Activated CD4-positive, alpha-beta T cell treated with anti-CD3 and anti-CD28 coated beads, Interleukin-2, Interleukin-4, amounts not matched to agents 100 ng/mL and 50 ng/mL, durations not matched to agents 16 hours and 8 hours (primary cell): ENCODE measurements at regions not wholly inside any gene's neighbourhood (a gene's known extent, or its start where the extent isn't known, plus 50 kb on each side); places are given as distances from the start of the nearest gene placed in this dataset.

Source experiments
- DNase-seq: peaks from one replicate; pipeline ENCODE4 v3.0.0-alpha.2; 2020; ENCODE audit warnings: low spot score

DNA sequence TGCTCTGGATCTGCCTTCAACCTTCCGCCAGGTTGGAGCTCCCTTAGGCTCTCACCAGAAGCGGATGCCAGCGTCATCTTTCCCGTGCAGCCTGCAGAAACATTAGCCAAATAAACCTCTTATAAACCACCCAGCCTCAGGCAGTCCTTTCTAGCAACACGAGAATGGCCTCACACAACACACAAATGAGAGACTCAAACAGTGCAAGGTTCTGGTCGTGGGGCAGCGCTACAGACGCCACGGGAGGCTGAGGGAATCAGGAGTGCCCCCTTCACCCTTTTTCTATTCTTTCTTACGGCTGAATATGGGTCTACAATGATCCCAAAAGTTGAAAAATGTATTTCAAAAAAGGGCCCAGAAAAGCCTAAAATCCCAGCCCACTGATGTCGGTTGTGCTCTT is 96.4 kb downstream of the FOXL3 start:
- DNase-seq: no peak

DNA sequence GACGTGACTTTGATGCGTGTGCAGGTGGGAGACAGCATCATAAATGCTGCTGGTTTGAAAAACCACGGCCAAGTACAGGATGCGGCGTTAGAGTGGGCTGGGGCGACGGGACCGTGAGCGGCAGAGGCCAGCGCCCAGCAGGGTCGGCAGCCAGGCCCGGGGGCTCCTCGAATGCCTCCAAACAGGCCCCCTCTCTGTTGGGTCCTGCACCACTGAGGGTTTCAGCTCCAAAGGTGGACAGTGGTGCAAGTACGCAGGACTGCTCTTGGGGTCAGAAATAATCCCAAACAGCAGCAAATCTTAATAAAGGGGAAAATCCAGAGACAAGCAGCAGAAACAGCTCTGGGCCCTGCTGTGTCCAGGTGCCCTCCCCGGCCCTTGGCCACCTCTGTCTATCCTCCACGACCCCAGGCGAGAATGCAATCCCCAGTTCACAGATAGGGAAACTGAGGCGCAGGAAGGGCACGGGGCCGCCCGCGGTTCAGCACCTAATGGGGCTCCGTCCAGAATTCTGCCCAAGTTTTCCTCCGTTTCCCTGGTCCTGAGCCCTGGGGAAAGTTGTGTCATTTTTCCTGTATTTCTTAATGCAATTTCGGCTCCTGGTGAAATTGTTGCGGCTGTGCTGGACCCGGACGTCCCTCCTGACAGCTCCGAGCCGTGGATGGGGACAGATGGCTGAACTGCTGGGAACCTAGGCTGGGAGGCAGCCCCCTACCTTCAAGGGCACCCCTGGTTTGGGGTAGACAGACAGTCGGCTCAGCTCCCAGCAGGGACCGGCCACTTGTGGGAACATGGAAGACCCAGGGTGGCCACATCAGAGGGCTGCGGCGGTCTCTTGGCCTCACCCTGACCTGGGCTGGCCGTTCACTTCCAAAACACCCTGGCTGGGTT is 97.4 kb downstream of the FOXL3 start:
- DNase-seq: no peak

DNA sequence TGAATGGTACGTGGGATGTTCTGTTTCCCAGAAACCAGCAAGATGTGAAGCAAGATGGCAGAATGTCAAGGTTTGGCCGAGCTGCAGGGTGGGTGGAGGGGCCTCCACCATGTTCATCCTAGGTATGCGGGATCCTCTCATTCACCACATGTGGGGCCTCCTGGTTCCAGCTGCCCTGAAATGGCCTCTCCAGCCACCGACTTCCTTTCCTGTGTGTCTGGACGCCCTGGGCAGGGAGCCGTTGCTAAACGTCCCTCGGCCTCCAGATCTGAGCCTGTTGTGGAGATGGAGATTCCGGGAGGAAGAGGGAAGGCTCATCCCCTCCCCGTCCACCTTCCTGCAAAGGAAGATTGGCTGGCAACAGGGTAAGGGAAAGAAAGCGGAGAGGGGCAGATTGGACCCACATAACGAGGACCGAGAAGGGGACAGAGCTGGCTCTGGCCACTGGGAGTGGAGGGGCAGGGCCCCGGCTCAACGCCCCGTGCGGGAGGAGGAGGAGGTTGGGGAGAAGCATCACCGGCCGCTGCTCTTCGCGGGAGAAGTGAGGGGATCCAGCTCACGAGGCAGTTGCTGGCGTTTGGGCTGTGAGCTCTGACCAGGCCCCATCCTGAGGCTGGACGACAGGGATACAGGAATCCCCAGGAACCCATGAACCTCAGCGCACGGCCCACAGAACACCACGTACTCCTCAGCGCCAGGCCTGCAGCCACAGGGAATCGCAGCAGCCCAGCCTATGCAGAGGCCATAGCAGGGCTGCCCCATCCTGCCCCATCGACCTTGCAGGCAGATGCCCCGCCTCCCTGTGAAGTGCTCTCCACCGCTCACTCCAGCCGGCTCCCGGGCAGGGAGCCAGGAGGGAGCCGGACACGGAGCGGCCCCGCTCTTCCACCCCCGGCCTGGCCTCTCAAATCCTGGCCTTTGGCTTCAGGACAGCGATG is 98.3 kb downstream of the FOXL3 start:
- DNase-seq: no peak

DNA sequence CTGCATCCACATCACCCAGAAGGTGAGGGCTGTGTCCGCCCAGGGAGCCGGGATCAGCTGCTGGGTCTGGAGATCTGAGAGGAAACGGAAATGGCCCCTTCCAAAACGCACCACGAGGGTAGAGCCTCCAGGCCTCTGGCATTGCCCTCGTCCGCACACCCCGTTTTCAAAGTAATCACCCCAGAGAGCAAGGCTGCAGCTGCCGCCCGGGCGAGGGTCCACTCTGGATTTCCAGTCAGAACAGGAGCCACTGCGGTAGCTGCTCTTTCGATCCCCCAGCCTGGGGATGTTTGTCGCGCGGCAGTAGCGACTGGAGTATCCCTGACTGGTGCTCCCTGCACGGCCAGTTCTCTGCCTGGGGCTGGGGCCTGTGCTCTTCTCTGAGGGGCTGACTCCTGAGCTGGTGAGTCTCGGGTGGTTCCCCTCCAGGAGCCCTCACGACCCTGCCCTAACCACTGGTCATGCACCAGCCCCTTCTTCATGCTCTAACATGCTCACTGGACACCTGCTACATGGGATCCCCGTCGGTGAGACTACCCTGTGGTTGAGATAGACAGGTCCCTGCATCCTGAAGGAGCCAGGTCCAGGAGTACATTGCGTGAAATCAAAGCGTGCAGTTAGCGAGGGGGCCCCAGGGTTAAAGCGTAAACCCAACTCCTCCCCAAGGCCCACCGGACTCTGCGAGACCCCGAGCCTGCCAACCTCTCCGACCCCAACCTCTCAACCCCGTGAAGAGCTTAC is 99.2 kb downstream of the FOXL3 start:
- no peak for DNase-seq

DNA sequence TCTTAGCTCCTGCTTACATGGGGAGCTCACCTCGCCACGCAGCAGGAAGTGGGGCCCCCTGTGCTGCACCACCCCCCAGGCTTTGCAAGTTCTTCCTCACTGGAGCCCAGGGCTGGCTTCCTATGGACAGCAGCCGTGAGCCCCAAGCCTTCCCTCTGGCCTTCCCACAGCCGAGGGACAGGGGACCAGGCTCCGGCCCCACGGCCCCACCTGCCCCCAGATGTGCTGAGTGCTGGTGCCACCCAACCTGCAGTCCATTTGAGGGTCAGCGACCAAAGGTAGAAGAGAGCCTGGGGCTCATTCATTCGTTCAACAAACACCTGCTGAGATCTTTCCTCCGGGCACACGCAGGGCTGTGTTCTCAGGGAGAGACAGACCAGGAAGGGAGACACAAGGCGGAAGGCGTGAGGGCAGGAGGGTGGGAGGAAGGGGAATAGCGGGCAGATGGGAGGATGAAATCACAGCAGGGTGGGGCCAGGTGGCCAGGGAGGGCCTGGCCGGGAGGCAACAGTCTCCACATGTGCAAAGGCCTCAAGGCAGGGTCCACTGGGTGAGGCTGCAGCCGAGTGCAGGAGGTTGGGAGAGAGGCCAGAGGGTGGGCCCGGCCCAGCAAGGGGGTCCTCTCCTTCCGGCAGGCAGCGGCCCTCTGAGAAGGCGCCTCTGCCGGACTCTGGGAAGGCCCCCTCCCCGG is 100.1 kb downstream of the FOXL3 start:
- DNase-seq: no peak

DNA sequence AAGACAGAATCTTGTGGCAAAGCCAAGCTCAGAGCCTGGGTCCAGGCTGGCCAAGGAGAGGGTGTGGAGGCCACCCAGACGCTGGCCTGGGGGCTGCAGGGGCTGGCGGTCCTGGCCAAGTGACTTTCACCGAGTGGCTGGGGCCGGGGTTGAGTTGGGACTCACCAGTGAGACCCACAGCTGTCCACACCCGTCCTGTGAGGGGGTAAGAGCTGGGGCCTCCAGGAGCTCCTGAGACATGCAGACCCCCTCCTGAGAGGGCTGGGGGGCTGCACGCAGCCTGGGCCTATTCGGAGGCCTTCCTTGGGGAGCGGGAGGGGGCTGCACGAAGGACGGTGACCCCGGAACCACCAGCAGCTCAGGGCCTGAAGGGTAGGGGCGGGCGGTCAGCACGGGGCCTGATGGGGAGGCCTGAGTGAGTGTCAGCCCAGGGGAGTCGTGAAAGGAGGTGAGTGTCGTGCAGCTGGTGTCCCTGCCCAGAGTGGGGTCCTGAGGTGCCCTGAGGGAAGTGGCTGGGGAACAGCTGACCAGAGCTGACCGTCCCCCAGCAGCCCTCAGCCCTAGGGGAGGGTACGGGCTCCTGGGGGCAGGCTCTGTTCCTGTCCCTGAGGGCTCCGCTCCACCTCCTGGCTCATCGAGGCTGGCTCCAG is 100.9 kb downstream of the FOXL3 start:
- no peak for DNase-seq

DNA sequence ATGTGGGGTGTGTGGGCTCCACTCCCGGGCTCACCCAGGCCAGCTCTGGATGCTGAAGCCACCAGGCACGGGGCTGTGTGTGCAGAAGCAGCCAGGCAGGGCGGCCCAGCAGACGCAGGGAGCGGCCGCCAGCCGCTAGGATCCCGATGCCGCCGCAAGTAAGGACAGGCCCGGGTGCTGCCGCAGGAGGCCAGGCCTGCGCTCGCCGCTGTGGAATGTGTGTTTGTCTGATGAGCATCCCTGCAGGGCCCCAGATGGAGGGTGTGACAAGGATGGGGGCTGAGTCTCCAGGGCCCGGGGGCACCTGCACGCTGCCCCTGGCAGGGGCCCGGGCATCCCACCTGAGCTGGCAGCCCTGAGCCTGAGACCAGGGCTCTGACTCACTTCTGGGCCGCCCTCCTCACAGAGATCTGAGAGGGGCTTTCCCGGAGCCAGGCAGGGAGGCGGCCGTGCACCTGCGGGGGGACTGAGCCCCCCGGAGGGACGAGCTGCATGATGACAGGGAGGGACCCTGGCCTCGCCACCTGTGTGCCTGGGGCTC is 101.5 kb downstream of the FOXL3 start:
- no peak for DNase-seq

DNA sequence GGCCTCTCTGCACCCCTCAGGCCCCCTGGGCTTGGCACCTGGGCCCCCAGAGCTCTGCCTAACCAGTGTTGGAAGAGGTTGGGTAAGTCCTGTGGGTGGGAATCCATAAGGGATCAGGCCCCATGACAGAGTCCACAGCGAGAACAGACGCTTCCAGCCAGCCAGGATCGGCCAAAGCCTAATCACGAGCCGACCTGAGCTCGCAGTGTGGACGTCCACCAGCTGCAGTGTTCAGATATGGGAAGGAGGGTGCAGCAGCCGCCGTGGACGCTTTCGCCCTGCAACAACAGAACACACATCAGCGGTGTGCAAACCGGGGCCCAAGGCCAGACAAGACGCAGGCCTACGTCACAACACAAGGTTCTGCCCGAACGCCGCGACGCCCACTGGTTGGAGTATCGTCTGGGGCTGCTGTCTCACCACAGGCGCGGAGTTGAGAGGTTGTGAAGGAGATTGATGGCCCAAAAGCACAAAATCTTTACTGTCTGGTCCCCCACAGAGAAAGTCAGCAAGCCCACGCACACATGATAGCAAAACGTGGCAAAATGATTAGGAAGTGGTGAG is 102.1 kb downstream of the FOXL3 start:
- no peak for DNase-seq

DNA sequence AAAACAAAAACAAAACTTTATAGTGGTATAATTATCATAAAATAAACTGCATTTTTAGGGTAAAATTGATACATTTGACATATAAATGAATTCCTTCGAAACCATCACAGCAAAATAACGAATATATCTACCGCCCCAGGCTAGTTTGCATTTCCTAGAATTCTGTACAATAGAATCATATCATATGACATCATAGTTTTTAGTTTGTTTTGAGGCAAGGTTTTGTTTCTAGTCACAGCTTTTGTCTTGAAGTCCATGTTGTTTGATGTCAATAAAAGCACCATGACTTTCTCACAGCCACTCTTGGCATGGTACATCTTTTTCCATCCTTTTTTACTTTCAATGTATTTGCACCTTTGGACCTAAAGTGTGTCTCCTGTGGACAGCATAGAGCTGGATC is 102.9 kb downstream of the FOXL3 start:
- DNase-seq: no peak

DNA sequence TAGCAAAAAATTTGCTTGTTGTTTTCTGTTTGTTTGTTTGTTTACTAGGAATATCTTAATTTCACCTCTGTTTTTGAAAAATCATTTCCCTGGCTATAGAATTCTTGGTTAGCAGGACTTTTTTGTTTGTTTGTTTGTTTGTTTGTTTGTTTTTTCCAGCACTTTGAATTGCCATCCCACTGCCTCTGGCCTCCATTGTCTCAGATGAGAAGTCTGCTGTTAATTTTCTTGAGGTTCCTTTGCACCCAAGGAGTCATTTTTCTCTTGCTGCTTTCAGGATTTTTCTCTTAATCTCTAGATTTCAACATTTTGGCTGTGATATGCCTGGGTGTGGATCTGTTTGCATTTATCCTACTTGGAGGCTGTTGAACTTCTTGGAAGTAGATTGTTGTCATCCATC is 105.7 kb downstream of the FOXL3 start:
- DNase-seq: no peak

DNA sequence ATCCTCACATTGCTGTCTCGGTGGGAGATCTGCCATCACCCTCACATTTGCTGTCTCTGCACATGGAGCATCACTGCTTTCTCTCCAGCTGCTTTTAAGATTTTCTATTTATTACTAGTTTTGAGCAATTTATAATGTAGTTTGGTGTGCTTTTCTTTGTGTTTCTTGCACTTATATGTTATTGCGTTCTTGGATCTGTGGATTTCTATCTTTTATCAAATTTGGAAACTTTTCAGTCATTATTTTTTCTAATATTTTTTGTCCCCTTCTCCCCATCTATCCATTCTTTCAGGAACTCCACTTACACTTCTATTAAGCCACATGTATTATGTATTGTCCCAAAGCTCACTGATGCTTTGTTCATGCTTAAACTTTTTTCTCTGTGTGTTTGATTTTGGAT is 108.9 kb downstream of the FOXL3 start:
- no peak for DNase-seq

DNA sequence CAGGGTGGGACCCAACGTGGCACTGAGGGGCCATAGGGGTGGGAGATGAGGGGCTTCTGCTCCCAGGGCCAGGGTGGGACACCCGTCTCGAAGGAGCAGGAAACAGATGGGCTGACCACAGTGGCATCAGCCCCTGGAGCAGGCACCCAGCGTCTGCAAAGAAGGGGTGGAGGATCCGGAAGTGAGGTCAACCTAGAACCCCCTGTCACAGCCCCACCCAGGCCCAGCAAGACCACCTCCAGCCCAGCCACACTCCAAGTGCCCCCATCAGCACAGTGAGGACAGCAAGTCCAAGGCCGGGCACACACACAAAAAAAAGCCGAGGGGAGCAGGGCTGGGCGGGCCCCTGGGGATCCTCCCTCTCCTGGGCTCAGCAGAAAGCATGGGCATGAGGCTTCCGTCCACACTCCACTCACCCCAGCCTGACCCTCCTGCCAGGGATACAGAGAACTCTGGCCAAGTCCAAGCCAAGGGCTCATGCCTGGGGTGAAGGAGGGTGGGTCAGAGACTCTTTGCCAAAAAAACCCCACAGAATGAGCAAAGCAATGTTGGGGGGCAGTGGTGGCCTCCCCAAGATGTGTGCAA is 111.0 kb downstream of the FOXL3 start:
- DNase-seq: no peak

DNA sequence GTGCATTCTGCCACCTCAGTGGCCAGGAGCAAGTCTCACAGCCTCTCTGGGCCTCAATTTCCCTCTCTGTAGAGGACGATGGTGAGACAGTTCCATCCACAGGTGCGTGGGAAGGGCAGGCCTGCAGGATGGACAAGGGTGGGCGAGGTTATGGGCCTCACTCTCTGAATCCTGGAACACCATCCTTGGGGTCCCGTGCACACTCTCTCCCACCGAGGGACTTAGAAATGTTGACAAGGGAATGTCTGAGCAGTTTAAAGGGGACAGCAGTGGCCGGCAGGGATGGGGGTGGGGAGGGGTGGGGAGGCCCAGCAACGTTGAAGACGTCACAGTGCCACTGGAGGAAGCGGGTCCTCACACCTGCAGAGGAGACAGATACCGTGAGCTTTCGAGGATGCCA is 111.5 kb downstream of the FOXL3 start:
- DNase-seq: no peak

DNA sequence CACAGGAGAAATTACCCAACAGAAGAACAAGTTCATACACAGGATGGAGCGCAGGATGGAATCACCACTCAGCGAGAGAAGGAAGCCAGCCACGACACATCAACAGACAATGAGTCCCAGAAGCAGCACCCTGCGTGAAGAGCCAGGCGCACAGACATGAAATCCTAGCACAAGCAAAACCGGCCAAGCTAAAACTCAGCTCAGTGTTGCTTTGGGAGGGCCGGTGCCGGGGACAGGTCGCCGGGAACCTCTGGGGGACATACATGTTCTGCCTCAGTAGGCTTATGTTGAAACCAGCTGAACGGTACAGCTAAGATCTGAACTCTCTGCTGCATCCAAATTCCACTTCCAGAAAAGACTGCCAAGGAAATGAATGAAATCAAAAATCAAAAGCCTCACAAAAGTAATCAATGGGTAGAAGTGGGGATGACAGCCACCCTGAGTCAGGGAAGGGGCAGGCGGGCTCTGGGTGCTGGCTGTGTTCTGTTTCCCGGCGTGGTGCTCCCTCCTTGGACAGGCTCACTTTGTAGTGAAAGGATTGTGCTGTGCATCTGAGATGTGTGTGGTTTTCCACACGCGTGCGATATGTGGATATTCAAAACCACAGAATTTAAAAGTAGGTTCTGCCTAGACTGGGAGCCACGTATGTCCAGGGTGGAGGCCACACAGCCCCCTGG is 114.7 kb downstream of the PDGFA start:
- DNase-seq: no peak

DNA sequence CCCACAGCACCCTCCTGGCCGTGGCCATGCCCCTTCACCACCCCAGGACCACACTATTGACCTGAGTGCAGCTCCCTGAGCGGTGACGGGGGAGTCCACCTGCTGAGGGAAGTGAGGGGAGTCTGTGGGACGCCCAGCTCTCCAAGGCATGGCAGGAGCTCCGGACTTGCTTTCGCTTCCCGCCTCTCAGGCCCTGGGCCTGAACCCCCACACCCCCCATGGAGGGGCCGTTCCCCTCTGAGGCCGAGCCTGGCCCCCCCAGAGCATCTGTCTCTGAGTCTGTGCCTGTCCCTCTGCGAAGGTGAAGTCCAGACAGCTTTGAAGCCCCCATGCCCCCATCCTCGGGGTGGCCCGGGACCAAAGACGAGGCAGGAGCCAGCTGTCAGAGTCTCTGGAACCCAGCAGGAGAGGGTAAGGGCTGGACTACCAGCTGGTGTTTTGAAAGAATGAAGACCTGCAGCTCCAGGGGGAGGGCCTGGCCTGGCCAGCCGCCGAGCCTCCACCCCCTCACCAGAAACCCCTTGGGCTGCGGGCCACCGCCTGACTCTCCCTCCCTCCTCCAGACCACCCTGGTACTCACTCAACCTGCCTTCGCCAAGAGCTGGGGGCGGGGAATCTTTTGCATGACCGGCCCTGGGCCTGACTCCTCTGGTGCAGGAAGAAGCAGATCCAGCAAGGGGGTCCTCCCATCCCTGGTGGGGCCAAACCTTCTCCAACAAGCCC is 114.0 kb downstream of the PDGFA start:
- no peak for DNase-seq

DNA sequence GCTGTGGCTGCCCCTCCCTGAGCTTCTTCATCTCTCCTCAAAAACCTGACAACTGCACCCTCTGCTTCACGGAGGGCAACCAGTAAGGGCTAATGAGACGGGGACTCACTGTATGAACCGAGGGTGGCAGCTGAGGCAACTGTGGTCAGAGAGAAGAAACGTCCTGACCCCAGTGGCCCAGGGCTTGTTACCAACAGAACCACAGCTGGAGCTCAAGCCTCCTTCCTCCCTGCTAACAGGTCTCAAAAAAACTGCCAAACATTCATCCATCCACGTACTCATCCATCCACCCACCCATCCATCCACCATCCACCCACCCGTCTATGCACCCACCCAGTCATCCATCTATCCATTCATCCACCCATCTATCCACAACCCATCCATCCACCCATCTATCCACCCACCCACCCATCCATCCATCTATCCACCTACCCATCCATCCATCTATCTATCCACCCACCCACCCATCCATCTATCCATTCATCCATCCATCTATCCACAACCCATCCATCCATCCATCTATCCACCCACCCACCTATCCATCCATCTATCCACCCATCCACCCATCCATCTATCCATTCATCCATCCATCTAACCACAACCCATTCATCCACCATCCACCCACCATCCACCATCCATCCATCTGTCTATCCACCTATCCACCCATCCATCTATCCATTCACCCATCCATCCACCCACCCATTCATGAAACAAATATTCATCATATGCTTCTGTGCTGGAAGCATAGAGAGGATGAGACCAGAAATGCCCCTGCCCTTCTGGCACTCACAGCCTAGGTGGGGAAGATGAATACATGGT is 111.7 kb downstream of the PDGFA start:
- DNase-seq: no peak

DNA sequence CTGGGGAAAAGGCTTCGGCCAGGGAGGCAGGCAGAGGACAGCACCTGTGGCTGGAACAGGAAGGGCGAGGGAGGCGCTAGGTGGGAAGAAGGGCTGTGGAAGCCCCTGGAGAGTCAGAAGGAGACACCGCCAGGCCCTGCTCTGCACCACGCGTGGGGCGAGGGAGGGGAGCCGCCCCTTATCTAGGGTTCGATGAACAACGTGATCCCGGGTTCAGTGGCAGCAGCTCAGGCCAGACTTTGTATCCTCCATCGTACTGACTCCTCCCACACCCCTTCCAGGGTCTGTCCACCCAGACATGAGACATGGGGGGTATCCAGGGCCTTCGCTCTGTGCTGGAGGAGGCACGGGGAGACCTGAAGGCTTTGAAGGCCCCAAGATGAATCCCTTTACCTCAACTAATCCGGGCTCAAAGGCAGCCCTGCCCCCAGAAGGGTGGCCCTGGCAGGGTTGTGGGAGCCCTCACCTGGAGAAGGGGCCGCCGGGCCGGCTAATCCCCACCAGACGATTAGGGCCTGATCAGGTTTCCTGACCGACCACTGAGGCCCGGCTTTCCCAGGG is 110.8 kb downstream of the PDGFA start:
- DNase-seq: no peak
